GM23248 (cell line): ENCODE measurements at regions not wholly inside any gene's neighbourhood (a gene's known extent, or its start where the extent isn't known, plus 50 kb on each side); places are given as distances from the start of the nearest gene placed in this dataset. TPM values are rescaled to one million over a fixed set of nuclear protein-coding genes. Genes with fewer than 3 reads are reported as not detected.

ENCODE experiments used
- DNase-seq: peaks from one replicate; pipeline ENCODE4 v3.0.0-alpha.2; 2015
- H2AFZ ChIP-seq: fragments of 200-600 bp; sonication (generic); 2 replicates; pipeline ENCODE4 v1.6.1; 2016; ENCODE audit warnings: antibody characterized with exemption
- H3F3A ChIP-seq: fragments of 200-600 bp; sonication (generic); 2 replicates; pipeline ENCODE4 v1.6.1; 2016; ENCODE audit warnings: mild to moderate bottlenecking, antibody characterized with exemption, mixed run types; ENCODE audit not compliant: insufficient read depth
- H3K27ac ChIP-seq: fragments of 200-600 bp; sonication (generic); 2 replicates; pipeline ENCODE4 v1.5.1; 2016; ENCODE audit warnings: mild to moderate bottlenecking
- H3K27me3 ChIP-seq: fragments of 200-600 bp; sonication (generic); replicated peaks from 2 replicates; pipeline ENCODE4 v1.6.1; 2016; ENCODE audit warnings: mild to moderate bottlenecking; ENCODE audit not compliant: insufficient read depth
- H3K36me3 ChIP-seq: fragments of 200-600 bp; sonication (generic); 2 replicates; pipeline ENCODE4 v1.6.1; 2016; ENCODE audit warnings: low read depth, mild to moderate bottlenecking
- H3K4me1 ChIP-seq: fragments of 200-600 bp; sonication (generic); 2 replicates; pipeline ENCODE4 v1.6.1; 2016; ENCODE audit warnings: mild to moderate bottlenecking; ENCODE audit not compliant: insufficient read depth
- H3K4me2 ChIP-seq: fragments of 200-600 bp; sonication (generic); one replicate; pipeline ENCODE4 v1.6.1; 2016; ENCODE audit warnings: mild to moderate bottlenecking; ENCODE audit not compliant: unreplicated experiment
- H3K4me3 ChIP-seq: fragments of 200-600 bp; sonication (generic); 2 replicates; pipeline ENCODE4 v1.5.1; 2016; ENCODE audit warnings: mild to moderate bottlenecking
- H3K79me2 ChIP-seq: fragments of 200-600 bp; sonication (generic); 2 replicates; pipeline ENCODE4 v1.6.1; 2016; ENCODE audit warnings: mild to moderate bottlenecking; ENCODE audit not compliant: insufficient read depth
- H3K9ac ChIP-seq: fragments of 200-600 bp; sonication (generic); 2 replicates; pipeline ENCODE4 v1.6.1; 2016; ENCODE audit warnings: mild to moderate bottlenecking
- H3K9me2 ChIP-seq: fragments of 200-600 bp; sonication (generic); 2 replicates; pipeline ENCODE4 v1.6.1; 2016; ENCODE audit warnings: mixed run types, mild to moderate bottlenecking, moderate library complexity; ENCODE audit not compliant: insufficient read depth
- H3K9me3 ChIP-seq: fragments of 200-600 bp; sonication (generic); one replicate; pipeline ENCODE4 v1.6.1; 2017; ENCODE audit warnings: low read depth
- H4K20me1 ChIP-seq: fragments of 200-600 bp; sonication (generic); 2 replicates; pipeline ENCODE4 v1.6.0; 2016; ENCODE audit not compliant: insufficient read depth
- EZH2 ChIP-seq: fragments of 200-600 bp; sonication (generic); IDR thresholded peaks from 2 replicates; pipeline ENCODE4 v1.6.1; 2018; ENCODE audit warnings: antibody characterized with exemption, mild to moderate bottlenecking; ENCODE audit not compliant: insufficient read depth, poor library complexity, severe bottlenecking
- EZH2phosphoT487 ChIP-seq: fragments of 200-600 bp; sonication (generic); IDR thresholded peaks from 2 replicates; pipeline ENCODE4 v1.6.1; 2018; ENCODE audit warnings: antibody characterized with exemption, moderate library complexity, mild to moderate bottlenecking, low read depth; ENCODE audit not compliant: insufficient read depth
- WGBS, 2 experiments: methylation state at CpG; one replicate each; pipeline ENCODE4 v1.1.6; 2015 to 2017; ENCODE audit warnings: low lambda C conversion rate in 2 of 2, low coverage in 1 of 2; ENCODE audit errors: missing lambda C conversion rate in 2 of 2; 5-methylcytosine and 5-hydroxymethylcytosine counted together
- in situ Hi-C: fragments of 300-500 bp; cut with MboI; formaldehyde crosslinking; loops from 2 replicates; pipeline ENCODE4 v1.15.0; 2020
- microRNA counts: library from miRNA; unstranded; fragments of <30 nt; microRNA quantifications from one replicate; lab custom pipeline; 2016
- microRNA-seq: library from miRNA; unstranded; fragments of <30 nt; microRNA quantifications from one replicate; pipeline ENCODE4, GENCODE V29; 2016; ENCODE audit warnings: borderline number of aligned reads
- small RNA-seq: library from RNA; depleted of rRNA; stranded (forward); fragments of <200 nt; gene quantifications from one replicate; pipeline ENCODE3, GENCODE V24; 2014; ENCODE audit warnings: low read depth, low replicate concordance

DNA sequence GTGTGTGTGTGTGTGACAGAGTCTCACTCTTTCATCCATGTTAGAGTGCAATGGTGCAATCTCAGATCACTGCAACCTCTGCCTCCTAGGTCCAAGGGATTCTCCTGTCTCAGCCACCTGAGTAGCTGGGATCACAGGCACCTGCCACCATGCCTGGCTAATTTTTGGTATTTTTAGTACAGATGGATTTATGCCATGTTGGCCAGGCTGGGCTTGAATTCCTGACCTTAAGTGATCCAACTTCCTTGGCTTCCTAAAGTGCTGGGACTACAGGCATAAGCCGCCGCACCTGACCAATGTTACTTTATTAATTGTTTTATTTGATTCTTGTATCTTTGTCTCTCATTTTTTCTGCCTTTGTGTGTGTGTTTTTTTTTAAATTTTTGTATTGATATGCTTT, 89.6 kb downstream of the ZNF486 start:
- TF ChIP-seq EZH2phosphoT487 (no peak), EZH2 (no peak)
- no peaks in the 10 kb centered on the region for H3K36me3 ChIP-seq
- 79 to 96% methylated on average over 2 of the region's 2 CpGs for WGBS, 2 experiments
- H3K9me2 ChIP-seq, result no peaks in the 10 kb centered on the region
- H3K27ac ChIP-seq, result no peak overlapping the region
- H3K4me1 ChIP-seq, result no peaks in the 10 kb centered on the region
- no peak overlapping the region for H3K9ac ChIP-seq
- H3F3A ChIP-seq, result no peaks in the 10 kb centered on the region
- no peak overlapping the region for H3K4me2 ChIP-seq
- no peaks in the 10 kb centered on the region for H4K20me1 ChIP-seq
- H3K4me3 ChIP-seq, result no peak overlapping the region
- in situ Hi-C loops, result no loop called here
- no peak for DNase-seq
- no peaks in the 10 kb centered on the region for H3K79me2 ChIP-seq
- H3K27me3 ChIP-seq, result no peaks in the 10 kb centered on the region
- H2AFZ ChIP-seq, result no peak overlapping the region
- no peaks in the 10 kb centered on the region for H3K9me3 ChIP-seq

- WGBS, 2 experiments, result 53 to 56% methylated on average over 5 of the region's 5 CpGs
- H3K79me2 ChIP-seq, result no peaks in the 10 kb centered on the region
- H3F3A ChIP-seq, result no peaks in the 10 kb centered on the region
- no peak overlapping the region for H3K27ac ChIP-seq
- H3K4me1 ChIP-seq, result no peaks in the 10 kb centered on the region
- H3K9me2 ChIP-seq, result no peaks in the 10 kb centered on the region
- TF ChIP-seq EZH2phosphoT487, result no peak
- TF ChIP-seq EZH2, result no peak
- in situ Hi-C loops, result no loop called here
- no peaks in the 10 kb centered on the region for H3K27me3 ChIP-seq
- no peak overlapping the region for H2AFZ ChIP-seq
- H3K9me3 ChIP-seq, result no peaks in the 10 kb centered on the region
- H3K4me3 ChIP-seq, result no peak overlapping the region
- no peaks in the 10 kb centered on the region for H4K20me1 ChIP-seq
- H3K4me2 ChIP-seq, result no peak overlapping the region
- DNase-seq, result no peak
- no peak overlapping the region for H3K9ac ChIP-seq
- H3K36me3 ChIP-seq, result no peaks in the 10 kb centered on the region
These were observed 87.1 kb downstream of the ZNF486 start for GRCh38 chr19:20254121-20254520.

DNA sequence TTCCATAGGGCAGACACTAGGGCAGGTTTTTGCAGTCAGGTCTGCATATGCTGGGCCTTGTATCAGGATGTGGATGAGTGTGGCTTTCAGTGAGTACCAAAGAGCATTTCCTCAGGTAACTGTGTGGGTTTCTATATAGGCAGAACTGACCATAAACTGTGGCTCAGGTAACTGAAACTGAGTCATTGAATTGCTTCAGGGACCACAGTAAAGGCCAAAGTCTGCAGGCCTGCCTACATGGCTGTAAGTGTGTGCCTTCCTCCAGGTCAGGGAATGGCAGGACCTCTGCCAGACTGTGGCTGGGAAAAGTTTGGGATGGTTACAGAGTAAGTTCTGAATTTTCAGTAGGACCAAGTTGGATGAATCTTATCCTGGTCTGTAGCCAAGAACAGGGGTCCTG, 85.6 kb downstream of the ZNF486 start:
- H3K4me1 ChIP-seq, result no peaks in the 10 kb centered on the region
- no peak overlapping the region for H3K27ac ChIP-seq
- H3K4me3 ChIP-seq, result no peak overlapping the region
- H3K36me3 ChIP-seq, result no peaks in the 10 kb centered on the region
- in situ Hi-C loops, result no loop called here
- H3K9me3 ChIP-seq, result no peaks in the 10 kb centered on the region
- no peak overlapping the region for H2AFZ ChIP-seq
- no peaks in the 10 kb centered on the region for H3K9me2 ChIP-seq
- no peaks in the 10 kb centered on the region for H3F3A ChIP-seq
- H4K20me1 ChIP-seq, result no peaks in the 10 kb centered on the region
- no peaks in the 10 kb centered on the region for H3K27me3 ChIP-seq
- no peak for DNase-seq
- no peak overlapping the region for H3K4me2 ChIP-seq
- TF ChIP-seq EZH2phosphoT487 (no peak), EZH2 (no peak)
- no peak overlapping the region for H3K9ac ChIP-seq
- no peaks in the 10 kb centered on the region for H3K79me2 ChIP-seq

DNA sequence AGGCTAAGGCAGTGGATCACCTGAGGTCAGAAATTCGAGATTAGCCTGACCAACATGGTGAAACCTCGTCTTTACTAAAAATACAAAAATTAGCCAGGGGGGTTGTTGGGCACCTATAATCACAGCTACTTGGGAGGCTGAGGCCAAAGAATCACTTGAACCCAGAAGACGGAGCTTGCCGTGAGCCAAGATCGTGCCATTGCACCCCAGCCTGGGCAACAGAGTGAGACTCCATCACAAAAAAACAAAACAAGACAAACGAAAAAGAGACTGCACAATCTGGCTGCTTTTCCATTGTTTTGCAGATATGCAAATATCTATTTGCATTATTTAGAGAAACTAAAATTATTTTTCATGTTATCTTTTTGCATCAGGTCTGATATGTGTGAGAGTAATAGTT, 83.6 kb downstream of the ZNF486 start:
- DNase-seq, result no peak
- H3K36me3 ChIP-seq, result no peaks in the 10 kb centered on the region

GRCh38 chr19:20250121-20250520, 83.1 kb downstream of the ZNF486 start:
- in situ Hi-C loops, result no loop called here
- Histone ChIP-seq H3K27me3 (no peaks in the 10 kb centered on the region), H3F3A (no peaks in the 10 kb centered on the region), H3K36me3 (no peaks in the 10 kb centered on the region), H4K20me1 (no peaks in the 10 kb centered on the region), H3K9me3 (no peaks in the 10 kb centered on the region), H3K4me2 (no peak overlapping the region), H3K27ac (no peak overlapping the region), H3K79me2 (no peaks in the 10 kb centered on the region), H2AFZ (no peak overlapping the region), H3K9me2 (no peaks in the 10 kb centered on the region), H3K9ac (no peak overlapping the region), H3K4me3 (no peak overlapping the region), H3K4me1 (no peaks in the 10 kb centered on the region)
- TF ChIP-seq EZH2 (no peak), EZH2phosphoT487 (no peak)
- DNase-seq, result no peak
- WGBS, 2 experiments, result 48 to 70% methylated on average over 1 of the region's 1 CpG

More for the DNA sequence above, 83.6 kb downstream of the ZNF486 start:
- Histone ChIP-seq H3K4me1 (no peaks in the 10 kb centered on the region), H3K9ac (no peak overlapping the region), H3F3A (no peaks in the 10 kb centered on the region), H3K9me3 (no peaks in the 10 kb centered on the region), H3K9me2 (no peaks in the 10 kb centered on the region), H3K4me2 (no peak overlapping the region), H3K27me3 (no peaks in the 10 kb centered on the region), H3K79me2 (no peaks in the 10 kb centered on the region), H4K20me1 (no peaks in the 10 kb centered on the region), H2AFZ (no peak overlapping the region), H3K27ac (no peak overlapping the region), H3K4me3 (no peak overlapping the region)
- no peak for TF ChIP-seq EZH2
- TF ChIP-seq EZH2phosphoT487, result no peak
- in situ Hi-C loops, result no loop called here
- 56 to 57% methylated on average over 6 of the region's 6 CpGs for WGBS, 2 experiments

MicroRNAs encoded in the stretch of these regions (microRNA counts, 767-probe panel; counts per million panel counts)
- 447 counts per million, percentile 86 among the panel's probes with 10 or more counts for microRNA hsa-miR-1270 (lab: Ali Mortazavi, UCI)

Small RNA genes lying in the stretch of these regions (microRNA-seq; reads per million reads assigned to microRNA genes)
- gene MIR1270, result 23.0 reads per million, percentile 31 among the genes with 10 or more reads in this experiment

Small RNA genes lying in the stretch of these regions (small RNA-seq; reads per million reads assigned to genes)
- not detected for gene MIR1270
